ENCODE measurements at regions not wholly inside any gene's neighbourhood (a gene's known extent, or its start where the extent isn't known, plus 50 kb on each side); places are given as distances from the start of the nearest gene placed in this dataset.

DNA sequence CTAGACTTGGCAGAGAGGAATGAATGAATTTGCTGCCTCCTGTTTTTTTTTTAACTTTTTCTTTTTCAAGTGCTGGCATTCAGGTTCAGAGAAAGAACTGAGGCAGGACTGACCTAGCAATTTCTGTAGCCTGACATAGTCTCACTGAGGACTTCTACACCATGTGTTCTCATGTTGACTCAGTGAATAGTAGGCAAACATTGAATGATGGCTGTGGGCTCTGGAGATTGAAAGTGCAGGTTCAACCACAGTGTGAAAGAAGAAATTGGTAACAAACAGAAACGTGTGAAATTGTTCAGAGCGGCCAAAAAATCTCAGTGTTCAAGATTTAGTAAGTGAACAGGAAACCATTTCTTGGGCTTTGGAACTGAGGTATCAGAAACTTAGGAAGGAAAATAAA, 322.4 kb upstream of the GHITM start:
- TF ChIP-seq, protein P1, sequence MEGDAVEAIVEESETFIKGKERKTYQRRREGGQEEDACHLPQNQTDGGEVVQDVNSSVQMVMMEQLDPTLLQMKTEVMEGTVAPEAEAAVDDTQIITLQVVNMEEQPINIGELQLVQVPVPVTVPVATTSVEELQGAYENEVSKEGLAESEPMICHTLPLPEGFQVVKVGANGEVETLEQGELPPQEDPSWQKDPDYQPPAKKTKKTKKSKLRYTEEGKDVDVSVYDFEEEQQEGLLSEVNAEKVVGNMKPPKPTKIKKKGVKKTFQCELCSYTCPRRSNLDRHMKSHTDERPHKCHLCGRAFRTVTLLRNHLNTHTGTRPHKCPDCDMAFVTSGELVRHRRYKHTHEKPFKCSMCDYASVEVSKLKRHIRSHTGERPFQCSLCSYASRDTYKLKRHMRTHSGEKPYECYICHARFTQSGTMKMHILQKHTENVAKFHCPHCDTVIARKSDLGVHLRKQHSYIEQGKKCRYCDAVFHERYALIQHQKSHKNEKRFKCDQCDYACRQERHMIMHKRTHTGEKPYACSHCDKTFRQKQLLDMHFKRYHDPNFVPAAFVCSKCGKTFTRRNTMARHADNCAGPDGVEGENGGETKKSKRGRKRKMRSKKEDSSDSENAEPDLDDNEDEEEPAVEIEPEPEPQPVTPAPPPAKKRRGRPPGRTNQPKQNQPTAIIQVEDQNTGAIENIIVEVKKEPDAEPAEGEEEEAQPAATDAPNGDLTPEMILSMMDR (IDR thresholded peaks at IDR 0.05), result no peak
- no peak for TF ChIP-seq POLR2A (IDR thresholded peaks at IDR 0.05)
